BE2C (cell line): ENCODE measurements at regions not wholly inside any gene's neighbourhood (a gene's known extent, or its start where the extent isn't known, plus 50 kb on each side); places are given as distances from the start of the nearest gene placed in this dataset.

Experiments used
- DNase-seq: peaks from one replicate; pipeline ENCODE4 v3.0.0-alpha.2; 2020
- H3K27me3 ChIP-seq: fragments of 250-450 bp; sonication (Bioruptor Pico); 2 replicates; pipeline ENCODE4 v1.5.1; 2020; ENCODE audit warnings: mild to moderate bottlenecking
- H3K36me3 ChIP-seq: fragments of 250-450 bp; sonication (Bioruptor Pico); 2 replicates; pipeline ENCODE4 v1.5.1; 2020; ENCODE audit warnings: mild to moderate bottlenecking
- H3K4me1 ChIP-seq: fragments of 250-450 bp; sonication (Bioruptor Pico); 2 replicates; pipeline ENCODE4 v1.5.1; 2020
- H3K4me3 ChIP-seq: 2 replicates; pipeline ENCODE4 v1.5.1; 2011; ENCODE audit warnings: low read depth, low read length
- H3K9me3 ChIP-seq: fragments of 250-450 bp; sonication (Bioruptor Pico); 2 replicates; pipeline ENCODE4 v1.5.1; 2020
- TF ChIP-seq, protein P1 (sequence below): IDR thresholded peaks from 2 replicates; pipeline ENCODE4 v1.5.1; 2012; ENCODE audit warnings: mild to moderate bottlenecking, low read depth, low read length

DNA sequence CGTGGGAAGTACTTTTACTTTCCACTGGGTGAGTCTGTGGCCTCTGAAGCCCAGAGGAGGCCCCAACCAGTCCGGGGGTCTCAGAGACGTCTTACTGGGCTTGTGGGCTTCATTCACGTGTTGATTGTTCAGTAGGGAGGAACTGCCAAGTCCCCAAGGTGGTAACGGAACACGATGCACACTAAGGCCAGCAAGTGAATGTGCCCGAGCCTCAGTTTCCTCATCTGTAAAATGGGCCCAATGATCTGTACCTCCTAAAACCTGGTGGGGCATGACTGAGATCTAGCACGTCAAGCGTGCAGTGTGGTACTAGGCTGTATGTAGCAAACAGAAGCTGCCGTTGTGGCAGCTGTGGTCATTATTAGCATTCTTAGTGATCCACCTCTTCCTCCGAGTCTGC lies 499.1 kb downstream of the MN1 start:
- TF ChIP-seq, protein P1, sequence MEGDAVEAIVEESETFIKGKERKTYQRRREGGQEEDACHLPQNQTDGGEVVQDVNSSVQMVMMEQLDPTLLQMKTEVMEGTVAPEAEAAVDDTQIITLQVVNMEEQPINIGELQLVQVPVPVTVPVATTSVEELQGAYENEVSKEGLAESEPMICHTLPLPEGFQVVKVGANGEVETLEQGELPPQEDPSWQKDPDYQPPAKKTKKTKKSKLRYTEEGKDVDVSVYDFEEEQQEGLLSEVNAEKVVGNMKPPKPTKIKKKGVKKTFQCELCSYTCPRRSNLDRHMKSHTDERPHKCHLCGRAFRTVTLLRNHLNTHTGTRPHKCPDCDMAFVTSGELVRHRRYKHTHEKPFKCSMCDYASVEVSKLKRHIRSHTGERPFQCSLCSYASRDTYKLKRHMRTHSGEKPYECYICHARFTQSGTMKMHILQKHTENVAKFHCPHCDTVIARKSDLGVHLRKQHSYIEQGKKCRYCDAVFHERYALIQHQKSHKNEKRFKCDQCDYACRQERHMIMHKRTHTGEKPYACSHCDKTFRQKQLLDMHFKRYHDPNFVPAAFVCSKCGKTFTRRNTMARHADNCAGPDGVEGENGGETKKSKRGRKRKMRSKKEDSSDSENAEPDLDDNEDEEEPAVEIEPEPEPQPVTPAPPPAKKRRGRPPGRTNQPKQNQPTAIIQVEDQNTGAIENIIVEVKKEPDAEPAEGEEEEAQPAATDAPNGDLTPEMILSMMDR = no peak
- H3K9me3 ChIP-seq = no peaks in the 10 kb centered on the region
- DNase-seq = no peak

GRCh38 chr22:27303718-27304117 lies 497.8 kb downstream of the MN1 start:
- no peak overlapping the region for H3K4me3 ChIP-seq
- H3K4me1 ChIP-seq = no peaks in the 10 kb centered on the region
- TF ChIP-seq, protein P1 = no peak
- no peaks in the 10 kb centered on the region for H3K36me3 ChIP-seq
- DNase-seq = no peak
- peaks cover 7% of the 10 kb centered on the region; the same call in 1 of the 2 replicates for H3K27me3 ChIP-seq
- no peaks in the 10 kb centered on the region for H3K9me3 ChIP-seq

More for the DNA sequence above, 499.1 kb downstream of the MN1 start:
- no peak overlapping the region for H3K4me3 ChIP-seq
- peaks cover 3% of the 10 kb centered on the region; the same call in 1 of the 2 replicates for H3K4me1 ChIP-seq
- H3K27me3 ChIP-seq = peaks cover 13% of the 10 kb centered on the region
- H3K36me3 ChIP-seq = no peaks in the 10 kb centered on the region

- H3K27me3 ChIP-seq = no peaks in the 10 kb centered on the region
- DNase-seq = no peak
- TF ChIP-seq, protein P1 = no peak
- H3K9me3 ChIP-seq = no peaks in the 10 kb centered on the region
- H3K4me3 ChIP-seq = no peak overlapping the region
- no peaks in the 10 kb centered on the region for H3K36me3 ChIP-seq
- no peaks in the 10 kb centered on the region for H3K4me1 ChIP-seq
Measured at GRCh38 chr22:27306771-27307170, 494.8 kb downstream of the MN1 start.

DNA sequence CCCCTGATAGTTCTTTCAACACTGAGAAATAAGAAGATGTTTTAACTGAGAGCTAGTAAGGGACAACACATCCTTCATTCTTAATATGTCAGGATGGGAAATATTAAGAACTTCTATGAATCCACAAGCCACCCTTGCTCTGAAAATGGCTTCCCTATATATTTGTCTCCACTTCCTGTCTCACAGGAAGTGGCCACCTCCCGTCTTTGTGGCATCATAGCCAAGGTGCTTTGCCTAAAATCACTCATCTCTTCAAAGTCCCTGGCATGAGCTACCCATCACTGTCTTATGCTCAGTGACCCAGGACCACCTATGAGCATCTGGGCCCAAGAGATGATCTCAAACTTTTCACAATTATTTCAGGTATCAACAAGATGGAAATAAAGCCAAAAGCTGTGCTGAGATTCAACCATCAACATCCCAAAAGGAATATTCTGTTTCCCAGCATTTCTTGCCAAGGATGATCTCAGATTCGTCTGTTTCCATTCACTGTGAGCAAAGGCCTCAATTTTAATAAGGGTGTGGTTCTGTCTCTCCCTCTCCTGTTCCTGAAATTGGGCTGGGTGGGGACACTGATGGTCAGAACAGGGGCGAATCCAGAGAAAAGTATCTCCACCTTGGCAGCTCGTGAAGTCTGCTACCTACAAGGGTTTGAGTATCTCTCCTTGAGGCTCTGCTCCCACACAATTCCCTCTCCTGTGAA lies 493.9 kb downstream of the MN1 start:
- TF ChIP-seq, protein P1 = no peak
- H3K36me3 ChIP-seq = no peaks in the 10 kb centered on the region
- no peaks in the 10 kb centered on the region for H3K9me3 ChIP-seq
- H3K4me1 ChIP-seq = peaks cover 4% of the 10 kb centered on the region; the same call in 1 of the 2 replicates
- no peaks in the 10 kb centered on the region for H3K27me3 ChIP-seq
- no peak for DNase-seq
- no peak overlapping the region for H3K4me3 ChIP-seq

GRCh38 chr22:27308513-27308912 lies 493.0 kb downstream of the MN1 start:
- DNase-seq = no peak
- Histone ChIP-seq H3K4me3 (no peak overlapping the region), H3K27me3 (no peaks in the 10 kb centered on the region), H3K9me3 (no peaks in the 10 kb centered on the region), H3K36me3 (no peaks in the 10 kb centered on the region), H3K4me1 (peaks cover 4% of the 10 kb centered on the region; the same call in 1 of the 2 replicates)
- TF ChIP-seq, protein P1 = no peak

DNA sequence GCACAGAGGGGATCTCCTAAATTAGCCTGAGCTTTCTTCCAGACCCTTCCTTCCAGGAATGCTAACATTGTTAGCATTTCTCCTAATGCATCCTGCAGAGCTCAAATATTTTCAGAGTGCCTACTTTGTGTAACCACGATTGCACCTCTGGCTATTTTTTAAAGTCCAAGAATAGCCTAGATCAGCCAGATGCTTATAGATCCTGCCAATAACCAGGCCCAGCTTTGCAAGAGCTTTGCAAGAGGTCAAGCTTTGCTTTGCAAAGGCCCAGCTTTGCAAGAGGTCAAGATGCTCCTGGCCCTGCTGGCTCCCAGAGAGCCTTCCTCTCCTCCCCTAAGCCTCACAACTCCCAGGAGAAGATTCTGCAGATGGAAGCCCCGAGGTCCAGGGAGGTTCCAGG lies 491.9 kb downstream of the MN1 start:
- Histone ChIP-seq H3K4me3 (no peak overlapping the region), H3K36me3 (no peaks in the 10 kb centered on the region), H3K4me1 (peaks cover 7% of the 10 kb centered on the region; the same call in 1 of the 2 replicates), H3K27me3 (no peaks in the 10 kb centered on the region), H3K9me3 (no peaks in the 10 kb centered on the region)
- TF ChIP-seq, protein P1 = no peak
- DNase-seq = no peak
